Mesenchymal stem cell (in vitro differentiated cells and primary cell): ENCODE measurements at regions not wholly inside any gene's neighbourhood (a gene's known extent, or its start where the extent isn't known, plus 50 kb on each side); places are given as distances from the start of the nearest gene placed in this dataset.

Source experiments
- DNase-seq: peaks from one replicate; pipeline ENCODE4 v3.0.0-alpha.2; 2013
- H2AFZ ChIP-seq: one replicate; pipeline ENCODE4 v1.6.1; 2013; ENCODE audit warnings: low read depth, mild to moderate bottlenecking, control low read depth, inconsistent platforms, low read length, moderate library complexity
- H2AK5ac ChIP-seq: 2 replicates; pipeline ENCODE4 v1.6.1; 2013; ENCODE audit warnings: low read length, moderate library complexity, mild to moderate bottlenecking, inconsistent platforms; ENCODE audit not compliant: severe bottlenecking
- H2BK120ac ChIP-seq: one replicate; pipeline ENCODE4 v1.6.1; 2013; ENCODE audit warnings: low read depth, mild to moderate bottlenecking, inconsistent platforms, low read length, moderate library complexity
- H2BK12ac ChIP-seq, 2 experiments: one replicate each; pipeline ENCODE4 v1.6.1; 2013; ENCODE audit warnings: inconsistent platforms in 2 of 2, low read length in 2 of 2, mild to moderate bottlenecking in 2 of 2, moderate library complexity in 2 of 2, control low read depth in 1 of 2
- H2BK15ac ChIP-seq: one replicate; pipeline ENCODE4 v1.6.1; 2013; ENCODE audit warnings: mild to moderate bottlenecking, low read depth, inconsistent platforms; ENCODE audit not compliant: poor library complexity, severe bottlenecking
- H2BK5ac ChIP-seq: 2 replicates; pipeline ENCODE4 v1.6.1; 2013; ENCODE audit warnings: low read depth, mild to moderate bottlenecking, low read length, control low read depth, inconsistent platforms; ENCODE audit not compliant: poor library complexity, severe bottlenecking
- H3K14ac ChIP-seq, 2 experiments: one replicate each; pipeline ENCODE4 v1.6.1; 2013; ENCODE audit warnings: inconsistent platforms in 2 of 2, low read length in 2 of 2, control low read depth in 1 of 2, mild to moderate bottlenecking in 1 of 2, moderate library complexity in 1 of 2
- H3K18ac ChIP-seq, 2 experiments: one replicate each; pipeline ENCODE4 v1.6.1; 2013; ENCODE audit warnings: inconsistent platforms in 2 of 2, low read length in 2 of 2, control low read depth in 1 of 2, low read depth in 1 of 2, mild to moderate bottlenecking in 1 of 2
- H3K23ac ChIP-seq, 2 experiments: one replicate each; pipeline ENCODE4 v1.6.1; 2013; ENCODE audit warnings: inconsistent platforms in 2 of 2, low read length in 2 of 2, mild to moderate bottlenecking in 2 of 2, moderate library complexity in 2 of 2, control low read depth in 1 of 2
- H3K27ac ChIP-seq: 2 replicates; pipeline ENCODE4 v1.5.1; 2013; ENCODE audit warnings: mild to moderate bottlenecking, moderate library complexity, low read length, control low read depth, inconsistent platforms; ENCODE audit not compliant: poor library complexity, severe bottlenecking
- H3K27me3 ChIP-seq, 2 experiments: 2 replicates each; pipeline versions ENCODE4 v1.6.1 to v1.7.0; 2013; ENCODE audit warnings: low read length in 2 of 2, mild to moderate bottlenecking in 2 of 2, moderate library complexity in 2 of 2, control low read depth in 1 of 2, inconsistent platforms in 1 of 2; ENCODE audit not compliant: control insufficient read depth in 1 of 2, insufficient read depth in 1 of 2
- H3K36me3 ChIP-seq, 2 experiments: 2 replicates each; pipeline versions ENCODE4 v1.6.1 to v1.7.0; 2013; ENCODE audit warnings: low read length in 2 of 2, control low read depth in 1 of 2, inconsistent platforms in 1 of 2, low read depth in 1 of 2, mild to moderate bottlenecking in 1 of 2; ENCODE audit not compliant: insufficient read depth in 2 of 2, control insufficient read depth in 1 of 2
- H3K4ac ChIP-seq, 2 experiments: one replicate each; pipeline ENCODE4 v1.6.1; 2013; ENCODE audit warnings: inconsistent platforms in 2 of 2, low read length in 2 of 2, mild to moderate bottlenecking in 2 of 2, moderate library complexity in 2 of 2, control low read depth in 1 of 2, low read depth in 1 of 2
- H3K4me1 ChIP-seq: 2 replicates; pipeline ENCODE4 v1.6.1; 2013; ENCODE audit warnings: low read depth, low read length, control low read depth; ENCODE audit not compliant: control insufficient read depth, insufficient read depth
- H3K4me2 ChIP-seq: 2 replicates; pipeline ENCODE4 v1.6.1; 2013; ENCODE audit warnings: low read length, mild to moderate bottlenecking, inconsistent platforms; ENCODE audit not compliant: poor library complexity, severe bottlenecking
- H3K4me3 ChIP-seq, 2 experiments: 2 replicates each; pipeline versions ENCODE4 v1.5.1 to v1.7.0; 2013; ENCODE audit warnings: low read length in 2 of 2, mild to moderate bottlenecking in 2 of 2, control low read depth in 1 of 2, low read depth in 1 of 2; ENCODE audit not compliant: insufficient read depth in 1 of 2
- H3K79me1 ChIP-seq: replicated peaks from 2 replicates; pipeline ENCODE4 v1.6.1; 2013; ENCODE audit warnings: mild to moderate bottlenecking, control low read depth, low read length, inconsistent platforms; ENCODE audit not compliant: poor library complexity, severe bottlenecking
- H3K9ac ChIP-seq: 2 replicates; pipeline ENCODE4 v1.7.0; 2013; ENCODE audit warnings: mild to moderate bottlenecking, low read length, moderate library complexity
- H3K9me3 ChIP-seq: 2 replicates; pipeline ENCODE4 v1.7.0; 2013; ENCODE audit warnings: mild to moderate bottlenecking, low read length; ENCODE audit not compliant: control insufficient read depth
- H4K8ac ChIP-seq: one replicate; pipeline ENCODE4 v1.6.1; 2013; ENCODE audit warnings: inconsistent platforms, mild to moderate bottlenecking, low read length, moderate library complexity
- H4K91ac ChIP-seq: one replicate; pipeline ENCODE4 v1.6.1; 2013; ENCODE audit warnings: mild to moderate bottlenecking, low read length, inconsistent platforms
- WGBS: methylation state at CpG from one replicate; pipeline ENCODE4 v1.1.7; 2013; ENCODE audit warnings: mixed read lengths; 5-methylcytosine and 5-hydroxymethylcytosine counted together

GRCh38 chr16:86256995-86257394, 253.3 kb upstream of the FOXF1 start:
- no peak overlapping the region for H3K4me2 ChIP-seq
- H3K4me1 ChIP-seq, result no peaks in the 10 kb centered on the region
- H2AFZ ChIP-seq, result no peak overlapping the region
- H3K9me3 ChIP-seq, result peaks cover 17% of the 10 kb centered on the region
- no peak overlapping the region for H4K8ac ChIP-seq
- H3K27ac ChIP-seq, result no peak overlapping the region
- peak overlapping the region; percentile 68 for H2BK120ac ChIP-seq
- no peak overlapping the region for H3K14ac ChIP-seq
- H3K23ac ChIP-seq, result no peak overlapping the region
- no peak overlapping the region for H4K91ac ChIP-seq
- H2BK5ac ChIP-seq, result no peak overlapping the region
- no peak overlapping the region for H3K4me3 ChIP-seq
- H3K27me3 ChIP-seq, result peaks cover 0 to 27% of the 10 kb centered on the region in 2 experiments
- H2BK15ac ChIP-seq, result no peak overlapping the region
- no peak overlapping the region for H3K4ac ChIP-seq
- WGBS, result 93% methylated on average over 3 of the region's 3 CpGs
- H2AK5ac ChIP-seq, result no peak overlapping the region
- peak overlapping the region; percentile 81 to 89 for H3K18ac ChIP-seq
- H3K79me1 ChIP-seq, result no peaks in the 10 kb centered on the region
- H2BK12ac ChIP-seq, result peak overlapping the region in 1 of 2 experiments; percentile 33
- DNase-seq, result peak; percentile 47
- no peak overlapping the region for H3K9ac ChIP-seq
- no peaks in the 10 kb centered on the region for H3K36me3 ChIP-seq

GRCh38 chr16:86257546-86257945, 252.8 kb upstream of the FOXF1 start:
- Histone ChIP-seq H3K36me3 (no peaks in the 10 kb centered on the region), H3K4me3 (no peak overlapping the region), H2BK12ac (peak overlapping the region; percentile 53 to 82), H4K8ac (peak overlapping the region; percentile 10), H2AK5ac (no peak overlapping the region), H3K4ac (peak overlapping the region in 1 of 2 experiments; percentile 69), H3K14ac (no peak overlapping the region), H2BK15ac (no peak overlapping the region), H3K9me3 (peaks cover 17% of the 10 kb centered on the region), H3K23ac (no peak overlapping the region), H3K27ac (no peak overlapping the region), H3K9ac (no peak overlapping the region), H4K91ac (peak overlapping the region; percentile 9), H3K4me2 (no peak overlapping the region), H2BK5ac (no peak overlapping the region), H3K79me1 (no peaks in the 10 kb centered on the region), H3K4me1 (no peaks in the 10 kb centered on the region), H3K18ac (peak overlapping the region; percentile 29 to 79), H3K27me3 (peaks cover 0 to 21% of the 10 kb centered on the region in 2 experiments), H2BK120ac (peak overlapping the region; percentile 68), H2AFZ (no peak overlapping the region)
- WGBS, result 83% methylated on average over 5 of the region's 5 CpGs
- DNase-seq, result peak; percentile 87

DNA sequence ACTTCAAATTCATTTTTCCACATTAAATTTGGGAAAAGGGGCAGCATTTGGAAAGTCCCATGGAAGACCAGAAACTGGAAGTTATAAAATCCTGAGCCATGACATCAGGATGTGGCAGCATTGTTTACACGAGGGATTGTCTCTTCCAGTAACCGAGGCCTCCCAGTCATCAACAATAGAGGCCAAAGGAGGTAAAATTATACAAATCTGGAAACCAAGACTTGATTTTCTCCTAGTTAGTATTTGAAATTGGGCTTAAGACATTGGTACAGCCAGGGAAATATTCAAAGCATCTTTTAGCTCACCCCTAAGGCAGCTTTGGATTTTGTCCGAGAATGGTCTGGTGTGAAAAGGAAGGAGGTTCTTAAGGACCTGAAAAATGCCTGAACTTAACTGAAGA, 251.6 kb upstream of the FOXF1 start:
- no peaks in the 10 kb centered on the region for H3K36me3 ChIP-seq
- H2AFZ ChIP-seq, result no peak overlapping the region
- no peak overlapping the region for H2AK5ac ChIP-seq

DNA sequence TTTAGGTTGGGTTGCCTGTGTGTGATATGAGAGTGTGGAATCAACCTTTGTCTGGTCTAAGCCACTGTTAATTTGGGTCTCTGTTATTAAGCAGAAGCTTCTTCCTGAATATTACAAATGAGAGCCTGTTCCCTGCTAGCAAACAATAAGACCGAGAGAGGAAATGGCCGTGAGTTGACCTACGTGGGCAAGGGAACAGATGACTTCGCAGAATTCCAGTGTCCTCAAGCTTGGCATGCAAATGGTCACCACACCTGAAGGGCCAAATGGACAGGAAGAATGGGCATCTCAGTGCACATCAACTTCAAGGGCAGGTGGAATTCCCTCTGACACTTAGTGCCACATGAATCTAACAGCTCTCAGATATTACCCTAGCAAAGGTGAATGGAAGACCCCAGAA, 250.8 kb upstream of the FOXF1 start:
- Histone ChIP-seq H3K14ac (no peak overlapping the region), H3K4me2 (no peak overlapping the region), H4K91ac (peak overlapping the region; percentile 28), H2AK5ac (no peak overlapping the region), H3K27me3 (peaks cover 0 to 21% of the 10 kb centered on the region in 2 experiments), H3K9ac (no peak overlapping the region), H3K79me1 (no peaks in the 10 kb centered on the region), H3K36me3 (no peaks in the 10 kb centered on the region), H3K9me3 (peaks cover 17% of the 10 kb centered on the region), H3K23ac (no peak overlapping the region), H3K18ac (peak overlapping the region; percentile 86 to 91), H4K8ac (peak overlapping the region; percentile 47), H2BK5ac (no peak overlapping the region), H3K4me1 (no peaks in the 10 kb centered on the region), H3K27ac (no peak overlapping the region), H2BK12ac (peak overlapping the region; percentile 79 to 98), H2BK15ac (no peak overlapping the region), H2AFZ (no peak overlapping the region), H2BK120ac (peak overlapping the region; percentile 99), H3K4ac (peak overlapping the region; percentile 1 to 87), H3K4me3 (no peak overlapping the region)
- 93% methylated on average over 4 of the region's 4 CpGs for WGBS
- no peak for DNase-seq

More for the DNA sequence above, 251.6 kb upstream of the FOXF1 start:
- peaks cover 0 to 21% of the 10 kb centered on the region in 2 experiments for H3K27me3 ChIP-seq
- H3K9me3 ChIP-seq, result peaks cover 17% of the 10 kb centered on the region
- WGBS, result 30% methylated on average over 1 of the region's 3 CpGs
- no peak overlapping the region for H2BK15ac ChIP-seq
- no peak overlapping the region for H3K4me2 ChIP-seq
- H2BK5ac ChIP-seq, result no peak overlapping the region
- H3K18ac ChIP-seq, result peak overlapping the region in 1 of 2 experiments; percentile 91
- no peak overlapping the region for H4K8ac ChIP-seq
- peak overlapping the region; percentile 19 for H2BK120ac ChIP-seq
- H3K4me3 ChIP-seq, result no peak overlapping the region
- no peak overlapping the region for H3K4ac ChIP-seq
- H3K9ac ChIP-seq, result no peak overlapping the region
- no peaks in the 10 kb centered on the region for H3K4me1 ChIP-seq
- H3K14ac ChIP-seq, result no peak overlapping the region
- no peak overlapping the region for H3K27ac ChIP-seq
- no peaks in the 10 kb centered on the region for H3K79me1 ChIP-seq
- peak overlapping the region in 1 of 2 experiments; percentile 98 for H2BK12ac ChIP-seq
- no peak overlapping the region for H3K23ac ChIP-seq
- DNase-seq, result peak; percentile 91
- H4K91ac ChIP-seq, result no peak overlapping the region
